ENCODE measurements at regions not wholly inside any gene's neighbourhood (a gene's known extent, or its start where the extent isn't known, plus 50 kb on each side); places are given as distances from the start of the nearest gene placed in this dataset.
"Not testable (repeated sequence)": the region's sequence is repeated elsewhere in the genome, so short reads cannot be mapped to it uniquely, and the experiment has no call there.

GRCh38 chr15:98537516-98538060 is 110.8 kb upstream of the IGF1R start:
- ATAC-seq (replicated peaks): no peak
- Mint-ChIP-seq H3K9me3 (no peaks in the 10 kb centered on the region), H3K4me1 (no peaks in the 10 kb centered on the region), H3K27me3 (peaks cover 20% of the 10 kb centered on the region), H3K4me3 (no peak overlapping the region), H3K36me3 (ENCODE audit: low read depth) (no peaks in the 10 kb centered on the region), H3K27ac (no peak overlapping the region)

- Mint-ChIP-seq H3K4me3 (no peak overlapping the region), H3K4me1 (no peaks in the 10 kb centered on the region), H3K27me3 (peaks cover 32% of the 10 kb centered on the region), H3K9me3 (no peaks in the 10 kb centered on the region), H3K36me3 (ENCODE audit: low read depth) (no peaks in the 10 kb centered on the region), H3K27ac (no peak overlapping the region)
- ATAC-seq (replicated peaks): no peak
Measured at GRCh38 chr15:98541519-98541918, 106.8 kb upstream of the IGF1R start.

- no peaks in the 10 kb centered on the region for H3K9me3 Mint-ChIP-seq
- H3K4me1 Mint-ChIP-seq: peaks cover 5% of the 10 kb centered on the region
- H3K4me3 Mint-ChIP-seq: no peak overlapping the region
- no peak overlapping the region for H3K27ac Mint-ChIP-seq
- no peaks in the 10 kb centered on the region for H3K36me3 Mint-ChIP-seq (ENCODE audit: low read depth)
- H3K27me3 Mint-ChIP-seq: peaks cover 38% of the 10 kb centered on the region
- no peak for ATAC-seq (replicated peaks)
Measured at GRCh38 chr15:98543237-98543636, 105.1 kb upstream of the IGF1R start.

- peaks cover 46% of the 10 kb centered on the region for H3K27me3 Mint-ChIP-seq
- H3K4me3 Mint-ChIP-seq: no peak overlapping the region
- no peaks in the 10 kb centered on the region for H3K36me3 Mint-ChIP-seq (ENCODE audit: low read depth)
- H3K9me3 Mint-ChIP-seq: peaks cover 4% of the 10 kb centered on the region
- peaks cover 6% of the 10 kb centered on the region for H3K4me1 Mint-ChIP-seq
- no peak for ATAC-seq (replicated peaks)
- no peak overlapping the region for H3K27ac Mint-ChIP-seq
Measured at GRCh38 chr15:98546329-98546728, 102.0 kb upstream of the IGF1R start.

- peaks cover 4% of the 10 kb centered on the region for H3K9me3 Mint-ChIP-seq
- ATAC-seq (replicated peaks): no peak
- no peaks in the 10 kb centered on the region for H3K36me3 Mint-ChIP-seq (ENCODE audit: low read depth)
- H3K27me3 Mint-ChIP-seq: peaks cover 44% of the 10 kb centered on the region
- peaks cover 6% of the 10 kb centered on the region for H3K4me1 Mint-ChIP-seq
- H3K27ac Mint-ChIP-seq: no peak overlapping the region
- H3K4me3 Mint-ChIP-seq: peak overlapping the region; percentile 76
Measured at GRCh38 chr15:98547275-98547674, 101.1 kb upstream of the IGF1R start.

- no peak overlapping the region for H3K27ac Mint-ChIP-seq
- peak; percentile 30 for ATAC-seq (replicated peaks)
- H3K9me3 Mint-ChIP-seq: peaks cover 4% of the 10 kb centered on the region
- peaks cover 45% of the 10 kb centered on the region for H3K27me3 Mint-ChIP-seq
- peak overlapping the region; percentile 76 for H3K4me3 Mint-ChIP-seq
- no peaks in the 10 kb centered on the region for H3K36me3 Mint-ChIP-seq (ENCODE audit: low read depth)
- H3K4me1 Mint-ChIP-seq: peaks cover 6% of the 10 kb centered on the region
Measured at GRCh38 chr15:98547741-98548138, 100.6 kb upstream of the IGF1R start.

- H3K9me3 Mint-ChIP-seq: peaks cover 4% of the 10 kb centered on the region
- ATAC-seq (replicated peaks): peak; percentile 94
Measured at GRCh38 chr15:98548139-98548971, 100.0 kb upstream of the IGF1R start.

GRCh38 chr15:98549003-98549402 is 99.3 kb upstream of the IGF1R start:
- Mint-ChIP-seq H3K9me3 (peaks cover 4% of the 10 kb centered on the region), H3K36me3 (ENCODE audit: low read depth) (no peaks in the 10 kb centered on the region), H3K4me3 (peak overlapping the region; percentile 76), H3K27ac (no peak overlapping the region), H3K27me3 (peaks cover 47% of the 10 kb centered on the region), H3K4me1 (peaks cover 6% of the 10 kb centered on the region)
- ATAC-seq (replicated peaks): no peak

More at GRCh38 chr15:98548139-98548971, 100.0 kb upstream of the IGF1R start:
- Mint-ChIP-seq H3K4me3 (peak overlapping the region; percentile 76), H3K36me3 (ENCODE audit: low read depth) (no peaks in the 10 kb centered on the region), H3K4me1 (peaks cover 6% of the 10 kb centered on the region), H3K27ac (no peak overlapping the region), H3K27me3 (peaks cover 47% of the 10 kb centered on the region)

GRCh38 chr15:98549741-98550140 is 98.6 kb upstream of the IGF1R start:
- ATAC-seq (replicated peaks): no peak
- Mint-ChIP-seq H3K9me3 (peaks cover 4% of the 10 kb centered on the region), H3K4me1 (peaks cover 6% of the 10 kb centered on the region), H3K4me3 (no peak overlapping the region), H3K27me3 (peaks cover 49% of the 10 kb centered on the region), H3K27ac (no peak overlapping the region), H3K36me3 (ENCODE audit: low read depth) (no peaks in the 10 kb centered on the region)

GRCh38 chr15:98550363-98550762 is 98.0 kb upstream of the IGF1R start:
- H3K4me1 Mint-ChIP-seq; H3K4me3 Mint-ChIP-seq; H3K27ac Mint-ChIP-seq; H3K9me3 Mint-ChIP-seq; H3K36me3 Mint-ChIP-seq (ENCODE audit: low read depth); ATAC-seq (replicated peaks): not testable (repeated sequence)
- H3K27me3 Mint-ChIP-seq: peaks cover 48% of the 10 kb centered on the region

GRCh38 chr15:98551936-98552562 is 96.3 kb upstream of the IGF1R start:
- no peak overlapping the region for H3K4me3 Mint-ChIP-seq

GRCh38 chr15:98554272-98555172 is 93.8 kb upstream of the IGF1R start:
- H3K27me3 Mint-ChIP-seq: peaks cover 27% of the 10 kb centered on the region
- no peak overlapping the region for H3K4me3 Mint-ChIP-seq
- no peaks in the 10 kb centered on the region for H3K4me1 Mint-ChIP-seq
- ATAC-seq (replicated peaks): no peak
- no peaks in the 10 kb centered on the region for H3K36me3 Mint-ChIP-seq (ENCODE audit: low read depth)
- H3K9me3 Mint-ChIP-seq: peaks cover 4% of the 10 kb centered on the region
- H3K27ac Mint-ChIP-seq: no peak overlapping the region

More at GRCh38 chr15:98551936-98552562, 96.3 kb upstream of the IGF1R start:
- Mint-ChIP-seq H3K27ac (no peak overlapping the region), H3K27me3 (peaks cover 35% of the 10 kb centered on the region), H3K36me3 (ENCODE audit: low read depth) (no peaks in the 10 kb centered on the region), H3K4me1 (peaks cover 6% of the 10 kb centered on the region), H3K9me3 (peaks cover 4% of the 10 kb centered on the region)
- no peak for ATAC-seq (replicated peaks)

GRCh38 chr15:98555173-98555515 is 93.2 kb upstream of the IGF1R start:
- ATAC-seq (replicated peaks): no peak
- Mint-ChIP-seq H3K9me3 (peaks cover 4% of the 10 kb centered on the region), H3K4me1 (no peaks in the 10 kb centered on the region), H3K36me3 (ENCODE audit: low read depth) (no peaks in the 10 kb centered on the region), H3K27me3 (peaks cover 26% of the 10 kb centered on the region), H3K27ac (no peak overlapping the region), H3K4me3 (no peak overlapping the region)

- Mint-ChIP-seq H3K27ac (no peak overlapping the region), H3K9me3 (no peaks in the 10 kb centered on the region), H3K4me1 (no peaks in the 10 kb centered on the region), H3K36me3 (ENCODE audit: low read depth) (no peaks in the 10 kb centered on the region), H3K4me3 (no peak overlapping the region), H3K27me3 (peaks cover 23% of the 10 kb centered on the region)
- no peak for ATAC-seq (replicated peaks)
Measured at GRCh38 chr15:98556321-98556720, 92.0 kb upstream of the IGF1R start.

Data from activated T-helper 17 cell treated with anti-CD3 and anti-CD28 coated beads, Interleukin-2, amount 50 U/mL, for 72 hours (primary cell).